EL (cell line): ENCODE measurements at regions not wholly inside any gene's neighbourhood (a gene's known extent, or its start where the extent isn't known, plus 50 kb on each side); places are given as distances from the start of the nearest gene placed in this dataset.
A peak's percentile ranks its signal among the peaks of the same experiment; 100 is the strongest.
"Not testable (repeated sequence)": the region's sequence is repeated elsewhere in the genome, so short reads cannot be mapped to it uniquely, and the experiment has no call there.

ENCODE experiments used
- DNase-seq: peaks from one replicate; pipeline ENCODE4 v3.0.0-alpha.2; 2016

DNA sequence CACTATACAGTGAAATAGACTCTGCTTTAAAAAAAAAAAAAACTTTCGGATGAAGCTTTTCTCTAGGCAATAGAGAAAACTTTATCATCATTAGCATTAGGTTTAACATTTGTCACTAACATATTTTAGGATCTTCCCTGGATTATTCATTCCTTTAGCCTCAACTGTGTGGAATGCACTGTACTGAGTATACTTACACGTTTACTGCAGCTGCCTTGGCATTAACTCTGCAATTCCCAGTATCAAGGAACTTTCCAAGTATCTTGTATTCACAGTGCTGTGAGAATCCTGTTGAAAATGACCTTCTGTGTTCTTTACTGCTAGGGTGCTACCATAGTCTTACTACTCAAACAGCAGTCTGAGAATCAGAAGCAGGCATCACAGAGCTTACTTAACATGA is 328.2 kb upstream of the COL3A1 start:
- DNase-seq: peak; percentile 52

DNA sequence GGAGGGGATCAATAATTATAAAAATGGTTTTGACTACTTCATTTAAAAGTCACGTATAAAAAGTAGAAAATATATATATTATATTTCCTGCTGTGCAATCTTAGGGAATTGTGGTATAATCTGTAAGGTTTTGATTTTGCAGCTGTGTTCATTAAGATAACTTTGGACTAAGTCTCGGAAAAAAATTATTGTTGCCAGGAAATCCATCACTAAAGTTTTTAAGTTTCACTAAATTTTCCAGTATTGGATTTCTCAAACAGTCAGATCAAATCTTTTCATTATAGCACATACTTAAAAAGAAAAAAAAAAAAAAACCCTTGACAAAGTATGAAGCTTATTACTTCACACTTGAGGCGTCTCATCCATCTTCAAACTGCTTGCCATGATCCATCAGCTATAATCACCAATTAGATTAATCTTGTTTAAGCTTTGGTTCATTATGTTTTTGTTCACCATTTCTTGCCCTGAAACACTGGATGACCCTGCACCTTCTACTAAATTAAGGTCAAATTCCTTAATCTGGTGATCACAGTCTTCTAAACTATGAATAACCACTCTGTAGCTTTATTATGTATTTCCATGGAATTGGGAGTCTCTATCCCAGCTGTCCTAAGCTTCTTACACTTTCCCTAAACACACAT is 326.6 kb upstream of the COL3A1 start:
- no peak for DNase-seq

GRCh38 chr2:188659656-188660406 is 314.3 kb upstream of the COL3A1 start:
- DNase-seq: peak; percentile 89

- DNase-seq: no peak
Observed at GRCh38 chr2:188663301-188663700, 310.9 kb upstream of the COL3A1 start.

GRCh38 chr2:188664416-188664815 is 309.8 kb upstream of the COL3A1 start:
- no peak for DNase-seq

- peak; percentile 40 for DNase-seq
Observed at GRCh38 chr2:188664951-188665595, 309.1 kb upstream of the COL3A1 start.

GRCh38 chr2:188665727-188666304 is 308.4 kb upstream of the COL3A1 start:
- no peak for DNase-seq

GRCh38 chr2:188666503-188666902 is 307.7 kb upstream of the COL3A1 start:
- no peak for DNase-seq

DNA sequence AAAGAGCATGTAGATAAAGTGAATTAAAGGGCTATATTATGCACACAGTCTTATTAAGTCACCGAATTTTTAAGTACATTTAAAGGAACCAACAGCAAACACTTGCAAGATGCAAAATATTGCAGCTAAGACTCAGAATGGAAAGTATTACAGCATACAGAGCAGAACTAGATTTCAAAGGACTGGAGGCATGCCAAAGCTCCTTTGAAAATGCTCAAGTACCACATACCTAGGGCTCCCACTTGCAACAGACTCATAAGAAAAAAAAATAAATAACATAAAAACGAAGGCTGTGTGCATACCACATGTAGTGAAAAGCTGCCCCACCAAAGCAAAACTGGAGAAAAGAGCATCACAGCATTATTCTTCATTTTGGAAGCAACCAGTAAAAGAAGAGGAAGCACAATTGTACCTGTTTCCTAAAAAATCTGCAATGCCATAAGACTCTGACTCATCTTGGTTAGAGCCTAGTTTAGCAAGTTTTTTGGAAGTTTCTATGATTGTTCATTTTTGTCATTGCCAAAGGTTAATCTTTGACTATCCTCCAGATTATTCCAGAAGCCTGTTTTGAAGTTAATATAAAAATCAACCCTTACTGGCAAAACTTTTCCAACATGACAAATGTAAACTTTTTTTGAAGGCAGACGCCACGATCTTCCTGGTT is 306.0 kb upstream of the COL3A1 start:
- DNase-seq: peak; percentile 69

GRCh38 chr2:188675391-188676009 is 298.7 kb upstream of the COL3A1 start:
- peak; percentile 76 for DNase-seq

- DNase-seq: peak; percentile 37
Observed at GRCh38 chr2:188676010-188676400, 298.2 kb upstream of the COL3A1 start.

DNA sequence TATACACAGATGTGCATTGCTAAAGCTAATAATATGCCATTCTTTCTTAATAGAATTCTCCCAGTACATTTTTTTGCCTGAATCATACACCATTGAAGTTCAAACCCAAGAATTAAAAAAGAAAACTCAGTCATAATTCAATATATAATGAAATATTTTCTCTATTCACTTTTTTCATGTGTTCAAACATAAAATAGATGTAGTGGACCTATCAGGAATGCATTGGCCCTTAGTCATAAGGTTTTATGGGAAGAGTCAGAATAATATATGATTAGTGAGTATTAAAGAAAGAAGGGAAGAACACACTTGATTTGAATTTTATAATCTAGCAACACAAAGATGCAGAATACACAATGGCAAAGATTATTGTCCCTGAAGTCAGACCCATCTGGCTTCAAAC is 297.0 kb upstream of the COL3A1 start:
- DNase-seq: peak; percentile 46

DNA sequence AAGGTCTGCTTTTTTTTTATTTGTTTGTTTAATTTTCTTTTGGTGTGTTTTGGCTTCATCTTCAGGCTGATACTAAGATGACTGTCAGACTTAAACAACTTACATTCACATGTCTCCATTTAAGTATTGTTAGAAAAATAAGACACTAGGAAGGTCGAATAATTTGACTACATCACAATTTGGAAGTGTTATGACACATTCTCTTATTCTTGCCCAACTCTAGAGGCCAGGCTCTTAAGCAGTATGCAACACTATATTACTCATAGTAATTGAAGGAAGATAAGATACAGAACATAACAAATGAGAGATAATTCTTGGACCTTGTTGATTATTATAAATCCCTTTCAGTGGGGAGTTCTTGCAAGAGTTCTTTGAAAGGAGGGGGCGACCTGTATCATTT is 295.3 kb upstream of the COL3A1 start:
- DNase-seq: peak; percentile 53

GRCh38 chr2:188682838-188683237 is 291.3 kb upstream of the COL3A1 start:
- no peak for DNase-seq

GRCh38 chr2:188684795-188685194 is 289.4 kb upstream of the COL3A1 start:
- no peak for DNase-seq

GRCh38 chr2:188693111-188693510 is 281.1 kb upstream of the COL3A1 start:
- DNase-seq: no peak

- no peak for DNase-seq
Observed at GRCh38 chr2:188693771-188694170, 280.4 kb upstream of the COL3A1 start.

DNA sequence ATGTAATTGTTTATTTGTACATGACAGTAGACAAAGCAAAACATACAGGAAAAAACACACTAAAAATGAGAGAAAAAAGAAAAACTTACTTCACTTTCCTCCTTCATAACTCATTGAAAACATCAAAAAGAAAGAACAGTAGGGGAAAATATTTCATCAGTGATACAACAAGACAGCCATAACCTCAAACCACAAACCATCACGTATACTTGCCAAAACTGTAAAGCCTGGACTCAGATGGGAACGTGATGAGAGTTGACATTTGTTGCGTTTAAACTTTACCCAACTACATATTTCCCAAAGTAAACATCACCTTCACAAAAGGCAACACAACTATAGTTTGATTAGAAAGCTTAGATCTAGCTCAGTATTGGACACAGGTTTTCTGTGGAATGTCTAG is 278.2 kb upstream of the COL3A1 start:
- peak; percentile 77 for DNase-seq

DNA sequence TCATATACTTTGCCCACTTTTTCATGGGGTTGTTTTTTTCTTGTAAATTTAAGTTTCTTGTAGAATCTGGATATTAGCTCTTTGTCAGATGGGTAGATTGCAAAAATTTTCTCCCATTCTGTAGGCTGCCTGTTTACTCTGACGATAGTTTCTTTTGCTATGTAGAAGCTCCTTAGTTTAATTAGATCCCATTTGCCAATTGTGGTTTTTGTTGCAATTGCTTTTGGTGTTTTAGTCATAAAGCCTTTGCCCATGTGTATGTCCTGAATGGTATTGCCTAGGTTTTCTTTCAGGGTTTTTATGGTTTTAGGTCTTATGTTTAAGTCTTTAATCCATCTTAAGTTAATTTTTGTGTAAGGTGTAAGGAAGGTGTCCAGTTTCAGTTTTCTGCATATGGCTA is 276.0 kb upstream of the COL3A1 start:
- not testable (repeated sequence) for DNase-seq

DNA sequence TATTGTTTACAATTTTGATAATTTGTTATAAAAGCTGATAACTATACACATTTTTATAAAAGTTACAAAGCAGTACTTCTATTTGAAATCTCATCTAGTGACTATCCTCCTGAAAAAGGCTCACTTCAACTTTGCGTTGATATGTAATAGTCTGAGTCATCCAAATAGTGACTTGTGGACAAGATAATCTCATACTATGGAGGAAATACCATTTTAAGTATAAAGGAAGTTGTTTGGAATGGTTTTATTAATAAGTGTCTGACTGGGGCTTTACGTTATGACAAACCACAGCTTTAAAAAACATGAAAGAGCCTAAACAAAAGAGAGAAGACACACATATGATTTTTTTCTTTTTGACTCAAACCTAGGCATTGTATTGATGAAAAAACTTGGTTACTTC is 272.3 kb upstream of the COL3A1 start:
- DNase-seq: peak; percentile 60

- no peak for DNase-seq
Observed at GRCh38 chr2:188705191-188705590, 269.0 kb upstream of the COL3A1 start.

DNA sequence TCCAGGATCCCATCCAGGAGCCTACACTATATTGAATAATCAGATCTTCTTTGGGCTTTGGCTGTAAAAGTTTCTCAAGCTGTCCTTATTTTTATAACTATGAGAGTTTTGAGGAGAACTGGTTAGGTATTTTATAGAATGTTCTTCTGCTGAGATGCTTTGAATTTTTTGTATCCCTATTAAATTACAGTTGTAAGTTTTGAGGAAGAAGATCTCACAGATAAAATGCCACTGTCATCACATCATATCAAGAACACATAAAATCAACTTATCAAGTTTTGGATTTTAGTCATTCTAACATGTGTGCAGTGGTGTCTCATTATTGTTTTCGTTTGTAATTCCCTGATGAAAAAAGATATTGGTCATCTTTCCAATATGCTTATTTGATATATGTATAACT is 260.2 kb upstream of the COL3A1 start:
- DNase-seq: peak; percentile 47
